Fibroblast of lung (primary cell): ENCODE measurements at regions not wholly inside any gene's neighbourhood (a gene's known extent, or its start where the extent isn't known, plus 50 kb on each side); places are given as distances from the start of the nearest gene placed in this dataset.

Experiments
- CTCF ChIP-seq, 2 donors: IDR thresholded peaks in 1 of 2; conservative IDR thresholded peaks in 1 of 2; 1 replicate in 1 of 2; 2 replicates in 1 of 2; pipeline ENCODE4 v1.5.1; 2011 to 2012; ENCODE audit warnings: low read length in 2 of 2, control low read depth in 1 of 2, inconsistent platforms in 1 of 2, low read depth in 1 of 2, mild to moderate bottlenecking in 1 of 2
- EZH2 ChIP-seq: IDR thresholded peaks from 2 replicates; pipeline ENCODE4 v1.5.1; 2012; ENCODE audit warnings: low read length, control low read depth, mild to moderate bottlenecking; ENCODE audit errors: missing control alignments

GRCh38 chr1:228939001-228939691 lies 203.9 kb downstream of the RHOU start:
- TF ChIP-seq CTCF (conservative IDR thresholded peaks at IDR 0.05 in 1 of 2, IDR thresholded peaks at IDR 0.05 in 1 of 2; ENCODE audit: low read depth in 1 of 2, low read length in 2 of 2): no peak
- TF ChIP-seq EZH2: no peak
